ENCODE measurements at regions not wholly inside any gene's neighbourhood (a gene's known extent, or its start where the extent isn't known, plus 50 kb on each side); places are given as distances from the start of the nearest gene placed in this dataset.
"Not testable (repeated sequence)": the region's sequence is repeated elsewhere in the genome, so short reads cannot be mapped to it uniquely, and the experiment has no call there.

DNA sequence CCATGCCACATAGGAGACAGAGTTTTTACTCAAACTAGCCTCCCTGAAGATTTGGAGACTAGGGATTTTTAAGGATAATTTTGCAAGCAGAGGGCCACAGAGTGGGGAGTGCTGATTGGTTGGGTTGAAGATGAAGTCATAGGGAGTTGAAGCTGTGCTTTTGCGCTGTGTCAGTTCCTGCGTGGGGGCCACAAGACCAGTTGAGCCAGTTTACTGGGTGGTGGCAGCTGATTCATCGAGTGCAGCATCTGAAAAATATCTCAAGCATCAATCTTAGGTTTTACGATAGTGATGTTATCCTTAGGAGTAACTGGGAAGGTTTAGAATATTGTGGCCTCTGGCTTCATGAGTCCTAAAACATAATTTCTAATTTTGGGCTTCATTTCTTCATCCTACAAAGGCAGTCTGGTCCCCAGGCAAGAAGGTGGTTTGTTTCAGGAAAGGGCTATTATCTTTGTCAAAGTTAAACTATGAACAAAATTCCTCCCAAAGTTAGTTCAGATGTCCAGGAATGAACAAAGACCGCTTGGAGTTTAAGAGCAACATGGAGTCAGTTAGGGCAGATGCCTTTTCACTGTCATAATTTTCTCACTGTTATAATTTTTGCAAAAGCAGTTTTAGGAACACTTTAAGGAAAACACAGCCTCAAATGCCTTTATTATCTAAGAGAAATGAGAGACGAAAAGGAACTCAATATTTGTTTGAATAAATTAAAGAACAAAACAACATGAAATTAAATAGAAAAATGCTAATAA lies 960.8 kb upstream of the PRKX start:
- DNase-seq (ENCODE audit: extremely low read depth in 1 of 11, low read depth in 9 of 11, low spot score in 4 of 11) = no peak

DNA sequence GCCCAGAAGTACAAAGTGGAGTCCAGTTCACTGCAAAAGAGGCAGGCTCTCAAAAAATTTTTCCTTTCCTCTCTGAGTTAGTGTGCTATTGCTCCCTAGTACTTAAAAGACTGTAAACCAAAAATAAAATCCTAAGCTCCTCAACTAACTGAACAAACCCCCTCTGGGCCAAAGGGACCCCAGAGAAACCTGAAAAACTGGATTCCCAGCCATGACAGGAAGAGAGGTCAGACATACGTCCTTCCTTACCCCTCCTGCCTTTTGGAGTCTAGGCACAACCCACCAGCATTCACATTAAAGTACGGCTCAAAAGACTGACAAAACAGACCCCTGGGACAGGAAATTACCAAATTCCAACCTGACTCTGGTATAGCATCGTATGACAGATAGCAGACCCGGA lies 957.9 kb upstream of the PRKX start:
- no peak for DNase-seq (ENCODE audit: extremely low read depth in 1 of 11, low read depth in 9 of 11, low spot score in 4 of 11)

DNA sequence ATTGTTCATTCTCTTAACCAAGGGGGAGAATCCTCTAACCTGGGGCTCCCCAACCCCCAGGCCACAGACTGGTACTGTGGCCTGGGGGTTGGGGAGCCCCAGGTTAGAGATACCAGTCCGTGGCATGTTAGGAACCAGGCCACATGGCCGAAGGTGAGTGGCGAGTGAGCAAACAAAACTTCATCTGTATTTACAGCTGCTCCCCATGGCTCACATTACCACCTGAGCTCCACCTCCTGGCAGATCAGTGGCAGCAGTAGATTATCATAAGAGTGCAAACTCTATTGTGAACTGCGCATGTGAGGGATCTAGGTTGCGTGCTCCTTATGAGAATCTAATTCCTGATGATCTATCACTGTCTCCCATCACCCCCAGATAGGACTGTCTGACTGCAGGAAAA lies 957.2 kb upstream of the PRKX start:
- DNase-seq (ENCODE audit: extremely low read depth in 1 of 11, low read depth in 9 of 11, low spot score in 4 of 11) = no peak

DNA sequence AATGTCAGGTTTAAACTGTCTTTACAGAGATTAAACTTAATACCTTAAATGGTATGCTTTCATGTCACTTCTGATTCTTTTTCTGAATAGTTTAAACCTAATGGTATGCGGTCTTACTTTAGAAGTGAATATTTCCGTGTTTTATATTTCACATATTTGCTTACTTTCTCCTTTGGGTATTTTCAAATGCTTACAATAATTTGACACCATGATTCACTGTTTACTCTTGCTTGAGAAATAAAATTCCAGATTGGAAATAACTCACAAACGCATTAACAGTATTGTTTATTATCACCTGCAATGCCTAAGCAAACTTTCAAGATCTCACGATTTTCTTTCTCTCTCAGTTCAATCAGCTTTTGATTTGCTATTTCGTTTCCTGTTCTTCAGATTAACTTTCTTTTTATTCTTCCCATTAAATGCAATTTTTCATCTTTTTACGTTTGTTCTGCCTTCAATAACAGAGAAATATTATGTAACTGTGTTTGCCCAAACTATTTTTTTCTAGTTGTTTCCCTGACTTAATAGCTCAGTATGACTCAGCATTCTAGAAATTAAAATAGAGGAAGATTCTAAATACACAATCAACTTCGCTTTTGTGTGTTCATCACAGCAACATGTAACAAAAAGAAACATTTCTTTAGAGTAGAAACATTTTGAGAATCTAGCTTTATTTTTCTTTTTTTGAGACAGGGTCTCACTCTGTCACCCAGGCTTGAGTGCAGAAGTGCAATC lies 955.5 kb upstream of the PRKX start:
- DNase-seq (ENCODE audit: extremely low read depth in 1 of 11, low read depth in 9 of 11, low spot score in 4 of 11) = no peak

DNA sequence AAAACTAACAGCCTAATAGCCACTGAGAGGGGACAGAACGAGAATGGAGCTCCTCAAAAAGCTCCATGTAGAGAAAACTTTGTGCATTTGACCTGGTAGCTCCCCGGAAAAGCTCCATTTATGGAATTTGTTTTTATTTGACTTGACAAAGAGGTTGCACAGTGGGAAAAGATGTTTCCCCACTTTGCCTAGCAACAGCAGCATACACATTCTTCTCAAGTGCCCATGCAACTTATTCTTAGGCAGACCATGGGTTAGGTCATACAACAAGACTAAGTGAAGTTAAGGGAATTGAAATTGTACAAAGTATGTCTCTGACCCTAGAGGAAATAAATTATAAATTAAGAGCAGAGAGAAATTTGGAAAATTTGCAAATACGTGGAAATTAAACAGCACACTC lies 949.6 kb upstream of the PRKX start:
- DNase-seq (ENCODE audit: extremely low read depth in 1 of 11, low read depth in 9 of 11, low spot score in 4 of 11) = no peak

DNA sequence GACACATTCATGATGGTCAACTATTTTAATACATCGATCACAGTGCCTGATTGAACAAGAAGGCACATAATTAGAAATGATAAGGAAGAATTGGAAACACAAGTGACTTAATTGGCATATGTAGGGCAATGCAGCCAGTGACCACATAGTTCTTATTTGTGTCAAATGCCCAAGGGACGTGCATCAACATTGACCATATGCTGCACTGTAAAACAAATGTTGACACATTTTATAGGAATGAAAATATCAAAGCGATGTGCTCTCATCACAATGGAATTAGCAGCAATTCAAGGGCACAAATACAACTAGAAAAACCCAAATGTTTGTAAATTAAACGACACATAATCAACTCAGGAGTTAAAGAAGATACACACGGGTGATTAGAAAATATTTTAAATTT lies 948.3 kb upstream of the PRKX start:
- no peak for DNase-seq (ENCODE audit: extremely low read depth in 1 of 11, low read depth in 9 of 11, low spot score in 4 of 11)

DNA sequence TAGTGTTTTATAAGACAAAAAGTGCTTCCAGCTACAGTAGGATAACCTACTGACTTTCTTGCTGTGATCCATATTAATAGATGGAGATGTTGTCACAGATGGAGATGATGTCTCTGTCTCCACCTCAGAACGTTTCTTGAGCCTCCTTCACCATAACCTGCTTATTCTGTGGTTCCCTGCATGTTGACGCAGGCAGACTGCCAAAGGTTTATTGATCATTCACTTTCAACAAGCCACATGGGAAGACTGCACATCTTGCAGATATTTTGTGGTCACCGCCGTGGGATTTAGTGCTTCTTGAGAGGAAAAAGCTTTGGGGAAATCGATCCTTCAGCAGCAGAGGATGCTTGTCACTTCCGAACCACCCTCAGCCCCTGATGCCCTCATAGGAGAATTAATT lies 943.0 kb upstream of the PRKX start:
- DNase-seq (ENCODE audit: extremely low read depth in 1 of 11, low read depth in 9 of 11, low spot score in 4 of 11) = no peak

DNA sequence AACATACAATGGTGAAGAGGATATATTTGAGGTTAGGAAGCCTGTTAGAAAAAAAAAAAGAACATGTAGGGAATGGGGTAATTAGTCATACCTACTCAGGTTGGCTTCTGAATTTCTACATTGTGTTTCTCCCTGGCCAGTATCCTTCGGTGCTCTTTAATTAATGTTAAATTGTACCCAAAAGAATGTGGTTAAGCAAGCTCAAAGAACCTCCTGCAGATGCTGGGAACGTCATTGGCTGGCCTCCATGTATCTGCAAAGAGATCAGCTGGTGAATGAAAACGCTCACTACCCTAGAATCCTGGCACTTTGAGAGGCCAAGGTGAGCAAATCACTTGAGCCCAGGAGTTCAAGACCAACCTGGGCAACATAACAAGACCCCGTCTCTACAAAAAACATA lies 942.3 kb upstream of the PRKX start:
- DNase-seq (ENCODE audit: extremely low read depth in 1 of 11, low read depth in 9 of 11, low spot score in 4 of 11) = peak in 1 of 11 donors; percentile 3

DNA sequence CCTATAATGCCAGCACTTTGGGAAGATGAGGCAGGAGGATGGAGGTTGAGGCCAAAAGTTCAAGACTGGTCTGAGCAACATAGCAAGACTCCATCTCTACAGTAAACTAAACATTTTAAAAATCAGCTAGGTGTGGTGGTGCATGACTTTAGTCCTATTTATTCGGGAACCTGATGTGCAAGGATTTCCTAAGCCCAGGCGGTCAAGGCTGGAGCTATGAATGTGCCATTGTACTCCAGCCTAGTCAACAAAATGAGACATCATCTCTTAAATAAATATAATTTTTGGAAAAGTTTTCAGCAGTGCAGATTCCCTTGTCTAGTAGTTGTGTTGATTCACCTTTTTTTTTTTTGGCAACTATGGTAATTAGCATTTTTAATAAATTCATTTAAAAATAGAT lies 928.7 kb upstream of the PRKX start:
- no peak for DNase-seq (ENCODE audit: extremely low read depth in 1 of 11, low read depth in 9 of 11, low spot score in 4 of 11)

DNA sequence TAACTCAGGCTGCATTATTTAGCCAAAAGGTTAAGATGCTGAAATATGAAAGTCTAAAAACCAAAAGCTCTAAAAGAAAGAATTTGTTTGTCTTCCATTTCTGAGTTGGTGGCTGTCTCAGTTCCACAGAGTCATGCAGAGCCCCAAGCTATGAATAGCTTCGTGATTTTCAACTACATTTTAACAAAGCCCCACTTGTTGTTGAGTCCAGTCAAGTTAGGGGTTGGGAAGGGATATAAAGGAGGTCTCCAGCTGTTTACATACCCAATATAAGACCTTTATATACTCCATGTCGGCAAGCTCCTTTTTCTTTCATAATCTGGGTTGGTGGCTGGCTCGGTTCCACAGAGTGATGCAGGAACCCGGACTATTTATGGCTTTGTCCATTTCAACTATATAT lies 924.6 kb upstream of the PRKX start:
- DNase-seq (ENCODE audit: extremely low read depth in 1 of 11, low read depth in 9 of 11, low spot score in 4 of 11) = no peak

DNA sequence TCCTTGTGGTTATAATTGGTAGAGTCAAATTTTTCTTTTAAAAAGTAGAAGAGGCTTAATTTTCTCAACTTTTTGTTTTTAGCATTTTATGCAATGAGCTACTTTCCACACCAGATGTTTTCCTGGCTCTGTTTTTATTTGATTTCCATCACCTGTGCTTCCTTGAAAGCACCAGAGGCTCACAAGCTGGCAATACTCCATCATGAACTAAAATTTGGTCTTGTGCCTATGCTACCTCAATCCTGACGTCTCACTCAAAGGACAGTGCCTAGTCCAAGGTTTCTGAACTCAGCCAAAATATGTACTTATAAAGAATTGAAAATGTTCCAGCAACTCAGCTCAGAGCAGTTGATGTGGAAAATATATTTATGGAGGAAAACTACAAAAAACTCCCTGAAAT lies 914.0 kb upstream of the PRKX start:
- DNase-seq (ENCODE audit: extremely low read depth in 1 of 11, low read depth in 9 of 11, low spot score in 4 of 11) = no peak

DNA sequence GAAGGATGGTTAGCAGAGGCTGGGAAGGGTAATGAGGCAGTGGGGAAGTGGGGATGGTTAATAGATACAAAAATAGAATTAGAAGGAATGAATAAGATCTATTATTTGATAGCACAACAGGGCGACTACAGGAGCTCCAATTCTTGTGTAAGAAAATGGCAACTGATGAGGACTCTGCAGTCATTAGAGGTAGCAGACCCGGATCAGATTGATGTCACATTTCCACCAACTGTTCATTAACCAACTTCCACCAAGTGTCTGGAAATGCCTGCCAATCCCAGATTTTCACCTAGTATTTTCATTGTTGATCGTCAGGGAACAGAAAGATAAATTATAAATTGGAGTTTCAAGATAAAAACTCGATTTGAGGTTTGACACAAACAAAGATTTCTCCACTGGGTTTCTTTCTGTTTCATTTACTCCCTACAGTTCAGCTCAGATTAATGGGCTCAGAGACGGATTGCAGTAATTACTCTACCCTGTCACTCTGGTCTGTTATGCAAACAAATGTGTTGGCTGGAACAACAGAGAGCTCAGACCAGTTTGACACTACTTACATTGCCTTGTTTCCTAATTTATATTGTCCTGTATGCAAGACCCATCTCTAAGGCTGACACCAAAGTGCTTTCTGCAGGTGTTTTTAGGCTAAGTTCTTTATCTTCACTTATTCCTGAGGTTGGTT lies 909.2 kb upstream of the PRKX start:
- DNase-seq (ENCODE audit: extremely low read depth in 1 of 11, low read depth in 9 of 11, low spot score in 4 of 11) = peak in 4 of 11 donors; percentile 1 to 25 (median 8)

DNA sequence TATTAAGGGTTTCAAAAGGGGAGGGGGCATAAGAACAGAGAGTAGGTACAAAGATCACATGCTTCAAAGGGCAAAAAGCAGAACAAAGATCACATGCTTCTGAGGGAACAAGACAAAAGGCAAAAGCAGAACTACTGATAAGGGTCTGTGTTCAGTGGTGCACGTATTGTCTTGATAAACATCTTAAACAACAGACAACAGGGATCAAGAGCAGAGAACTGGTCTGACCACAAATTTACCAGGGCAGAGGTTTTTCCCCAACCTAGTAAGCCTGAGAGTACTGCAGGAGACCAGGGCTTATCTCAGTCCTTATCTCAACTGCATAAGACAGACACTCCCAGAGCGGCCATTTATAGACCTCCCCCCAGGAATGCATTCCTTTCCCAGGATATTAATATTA lies 900.2 kb upstream of the PRKX start:
- not testable (repeated sequence) for DNase-seq (ENCODE audit: extremely low read depth in 1 of 11, low read depth in 9 of 11, low spot score in 4 of 11)

DNA sequence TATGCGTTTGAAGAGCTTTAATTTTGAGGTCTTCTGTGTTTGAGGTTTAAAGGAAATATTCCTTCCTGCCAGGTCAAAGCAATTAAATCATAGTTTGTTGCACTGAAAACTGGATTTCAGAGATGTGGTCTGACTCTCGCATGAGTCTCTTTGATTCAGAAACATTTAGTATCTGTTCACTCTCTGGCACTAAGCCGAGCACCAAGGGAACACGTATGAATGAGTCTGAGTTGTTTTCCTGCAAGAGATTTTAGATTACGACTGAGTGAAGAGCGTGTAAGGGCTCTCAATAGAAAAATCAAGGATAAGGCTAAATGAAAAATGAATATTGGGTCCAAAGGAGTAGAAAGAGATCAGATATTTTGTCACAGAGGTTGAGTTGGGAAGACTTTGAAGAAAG lies 875.4 kb upstream of the PRKX start:
- no peak for DNase-seq (ENCODE audit: extremely low read depth in 1 of 11, low read depth in 9 of 11, low spot score in 4 of 11)

DNA sequence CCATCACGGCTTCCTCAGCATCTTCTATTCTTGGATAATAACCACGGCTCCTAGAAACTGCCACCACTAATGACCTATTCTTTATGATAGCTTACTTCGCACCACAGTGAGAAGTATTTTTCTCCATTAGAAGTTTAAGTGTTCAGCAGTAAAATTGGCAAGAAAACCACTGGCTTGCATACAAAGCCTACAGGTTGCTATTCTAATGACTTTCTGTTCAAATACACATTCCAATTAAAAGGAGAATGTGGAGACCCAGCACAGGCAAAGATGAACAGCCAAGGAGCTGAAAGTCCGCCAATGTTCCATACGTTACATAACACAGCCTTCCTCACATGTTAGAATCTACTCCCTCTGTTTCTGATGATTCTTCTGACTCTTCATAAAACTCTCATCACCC lies 875.0 kb upstream of the PRKX start:
- DNase-seq (ENCODE audit: extremely low read depth in 1 of 11, low read depth in 9 of 11, low spot score in 4 of 11) = no peak

DNA sequence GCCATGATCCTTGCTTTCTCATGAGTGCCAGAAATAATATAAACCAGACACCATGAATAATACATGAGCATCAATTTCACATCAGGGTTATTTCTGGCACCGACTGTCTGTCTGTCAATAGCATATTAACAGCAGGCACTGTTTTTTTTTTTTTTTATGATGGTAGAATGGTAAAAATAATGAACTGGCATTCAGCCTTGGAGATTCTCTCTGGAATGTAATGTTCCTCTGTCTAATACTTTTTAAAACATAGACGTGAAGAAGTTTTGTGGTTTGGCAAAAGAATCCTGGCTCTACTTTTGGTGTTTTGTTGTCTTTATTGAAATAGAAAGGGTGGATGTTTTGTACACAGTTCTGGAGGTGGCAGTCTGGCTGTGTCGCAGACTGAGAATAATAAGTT lies 874.6 kb upstream of the PRKX start:
- no peak for DNase-seq (ENCODE audit: extremely low read depth in 1 of 11, low read depth in 9 of 11, low spot score in 4 of 11)

DNA sequence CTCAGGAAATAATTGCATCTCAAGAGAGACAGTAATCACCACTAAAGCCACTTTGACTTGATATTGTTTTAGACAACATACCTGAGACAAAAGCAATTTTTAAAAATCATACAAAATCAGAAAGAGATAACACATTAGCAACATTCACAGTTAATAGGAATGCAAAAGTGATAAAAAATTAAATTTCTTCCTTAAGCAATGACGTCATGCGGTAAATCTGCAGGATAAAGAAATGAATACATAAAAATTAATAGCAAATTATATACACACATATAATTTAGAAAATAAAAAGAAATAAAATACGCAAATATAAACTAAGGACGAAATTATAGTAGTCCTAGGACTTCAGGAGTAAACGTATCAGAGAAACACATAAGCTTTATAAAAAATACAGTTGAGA lies 866.5 kb upstream of the PRKX start:
- DNase-seq (ENCODE audit: extremely low read depth in 1 of 11, low read depth in 9 of 11, low spot score in 4 of 11) = no peak

DNA sequence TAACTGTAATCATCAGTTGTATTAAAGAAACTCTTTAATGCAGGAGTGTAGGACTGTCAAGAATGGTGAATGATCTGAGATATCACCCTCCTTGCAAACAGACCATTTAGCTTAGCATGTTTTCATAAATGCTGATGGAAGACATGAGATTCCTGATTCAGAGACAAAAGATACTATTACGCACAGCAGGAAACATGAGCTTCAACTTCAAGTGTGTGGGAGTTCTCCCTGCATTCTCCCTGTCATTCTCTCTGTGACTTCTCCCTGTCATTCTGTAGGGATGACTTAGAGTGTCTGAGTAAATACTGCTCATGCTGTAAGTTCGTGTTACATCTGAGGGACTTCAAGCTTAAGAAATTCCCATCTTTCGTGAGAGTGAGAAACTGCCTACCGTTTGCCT lies 866.0 kb upstream of the PRKX start:
- DNase-seq (ENCODE audit: extremely low read depth in 1 of 11, low read depth in 9 of 11, low spot score in 4 of 11) = no peak

DNA sequence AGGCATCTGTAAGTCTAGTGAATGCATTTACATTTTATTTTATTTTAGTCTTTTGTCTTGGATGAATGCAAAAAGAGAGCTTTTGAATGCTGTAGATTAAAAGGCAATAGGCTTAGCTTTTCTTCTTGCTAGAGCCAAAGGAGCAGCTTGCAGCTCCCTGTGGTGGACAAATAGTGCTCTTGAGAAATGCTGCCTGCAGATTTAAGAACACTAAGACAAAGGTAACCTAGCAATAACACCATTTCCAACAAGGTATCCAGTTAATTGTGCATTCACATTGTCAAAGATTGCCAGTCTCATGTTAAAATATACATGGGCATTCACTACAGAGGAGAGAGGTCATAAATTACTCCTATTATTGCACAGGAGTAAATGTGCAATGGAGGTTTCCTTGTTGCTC lies 859.2 kb upstream of the PRKX start:
- no peak for DNase-seq (ENCODE audit: extremely low read depth in 1 of 11, low read depth in 9 of 11, low spot score in 4 of 11)

DNA sequence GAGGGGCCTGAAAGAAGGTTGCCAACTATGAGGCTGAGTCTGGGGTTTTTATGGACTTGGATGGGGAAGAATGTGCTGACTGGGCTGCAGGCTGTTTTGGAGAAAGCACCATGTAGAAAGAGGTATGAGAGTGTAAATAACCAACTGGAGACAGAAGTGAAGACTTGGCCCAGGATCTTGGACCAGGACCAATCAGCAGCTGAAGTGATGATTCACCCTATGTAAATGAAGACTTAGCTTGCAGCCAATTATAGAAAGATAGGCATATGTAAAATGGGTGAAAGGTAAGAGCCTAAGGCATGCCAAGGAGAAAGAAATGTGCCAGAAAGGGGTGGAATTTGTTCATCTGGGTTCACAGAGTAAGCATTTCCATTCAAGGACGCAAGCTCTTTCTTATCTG lies 856.7 kb upstream of the PRKX start:
- no peak for DNase-seq (ENCODE audit: extremely low read depth in 1 of 11, low read depth in 9 of 11, low spot score in 4 of 11)
